ENCODE measurements at regions not wholly inside any gene's neighbourhood (a gene's known extent, or its start where the extent isn't known, plus 50 kb on each side); places are given as distances from the start of the nearest gene placed in this dataset.

DNA sequence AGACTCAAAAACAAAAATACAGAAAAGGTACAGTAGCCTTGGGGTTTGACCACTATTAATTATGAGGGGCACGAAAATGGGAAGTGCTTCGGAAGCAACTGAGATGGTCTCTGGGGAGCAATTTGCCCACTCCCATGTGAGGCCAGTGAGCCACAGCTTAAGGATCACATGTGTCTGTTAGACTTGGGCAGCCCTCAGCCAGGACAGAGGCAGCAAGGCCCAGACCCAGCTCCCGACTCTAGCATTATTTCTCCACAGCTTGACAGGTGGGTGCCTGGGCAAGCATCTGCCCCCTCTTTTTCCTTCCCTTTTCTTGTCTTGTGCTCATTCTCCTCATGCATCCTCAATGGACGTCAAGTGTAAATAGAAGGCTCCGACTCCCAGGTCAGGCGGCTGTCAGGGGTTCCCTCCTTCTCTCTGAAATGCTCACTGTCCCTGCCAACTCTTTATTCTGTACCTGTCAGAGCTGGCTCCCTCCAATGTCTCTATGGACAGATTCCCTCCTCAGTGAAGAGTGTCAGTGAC is 137.0 kb upstream of the RCN1 start:
- no peak for TF ChIP-seq POLR2A (IDR thresholded peaks at IDR 0.05; ENCODE audit: low read depth, low read length)
- no peak for TF ChIP-seq POLR2AphosphoS5 (IDR thresholded peaks at IDR 0.05; ENCODE audit: low read depth, low read length)
- TF ChIP-seq TAF1 (IDR thresholded peaks at IDR 0.05; ENCODE audit: borderline replicate concordance, low read depth, low read length), result no peak

All from GM12892 (cell line).